ENCODE measurements at regions not wholly inside any gene's neighbourhood (a gene's known extent, or its start where the extent isn't known, plus 50 kb on each side); places are given as distances from the start of the nearest gene placed in this dataset.
A peak's percentile ranks its signal among the peaks of the same experiment; 100 is the strongest.

GRCh38 chr18:73896685-73897084, 250.9 kb downstream of the FBXO15 start:
- H3K4me3 ChIP-seq: no peak overlapping the region
- in situ Hi-C loops (cut with MboI): no loop called here
- H3K9ac ChIP-seq (ENCODE audit: control insufficient read depth, insufficient read depth, low read length): no peak overlapping the region
- H3K27me3 ChIP-seq (replicated peaks in 1 of 2; ENCODE audit: control insufficient read depth in 2 of 2, insufficient read depth in 2 of 2, low read length in 1 of 2): no peaks in the 10 kb centered on the region
- ChIA-PET POLR2A (no interaction called here), SMC1A (ENCODE audit: uncharacterized antibody, unreplicated experiment) (interaction anchor here (1.6 kb wide), 1 partner anchor 10 kb away, joined by 3 read pairs; no protein-coding TSS in a partner anchor), RAD21 (ENCODE audit: unreplicated experiment) (no interaction called here), CTCF (no interaction called here)
- H3K9me3 ChIP-seq (replicated peaks; ENCODE audit: control insufficient read depth, insufficient read depth, low read length): no peaks in the 10 kb centered on the region
- ATAC-seq (peak; percentile 71), FAIRE-seq (no peak), DNase-seq (ENCODE audit: low read depth, low spot score) (no peak)
- no peaks in the 10 kb centered on the region for H3K36me3 ChIP-seq (ENCODE audit: control insufficient read depth in 2 of 2, insufficient read depth in 2 of 2, low read length in 1 of 2)
- intact Hi-C loops (cut with micrococcal nuclease; ENCODE audit: unreplicated experiment): no loop called here
- H3K4me1 ChIP-seq (ENCODE audit: control insufficient read depth, insufficient read depth, low read length): no peaks in the 10 kb centered on the region
- 2% methylated on average over 3 of the region's 3 CpGs for WGBS (ENCODE audit: insufficient coverage, insufficient replicate concordance, low lambda C conversion rate, missing lambda C conversion rate)
- BruUV-seq (replicated peaks): no TSS peak
- H3K27ac ChIP-seq (ENCODE audit: control insufficient read depth, insufficient read depth): no peak overlapping the region
- H2AFZ ChIP-seq (ENCODE audit: control insufficient read depth, low read depth, low read length): no peak overlapping the region
- H3K4me2 ChIP-seq (ENCODE audit: control insufficient read depth, insufficient read depth): no peak overlapping the region
- H4K20me1 ChIP-seq (ENCODE audit: control insufficient read depth, insufficient read depth): no peaks in the 10 kb centered on the region
- H3K79me2 ChIP-seq (ENCODE audit: control insufficient read depth, insufficient read depth, low read length): no peaks in the 10 kb centered on the region
- TF ChIP-seq FOXM1 (IDR thresholded peaks at IDR 0.05; ENCODE audit: low read depth, low read length) (no peak), HDGF (IDR thresholded peaks at IDR 0.05) (no peak), CREB1 (IDR thresholded peaks at IDR 0.05; ENCODE audit: low read depth) (peak; percentile 48; the same call in 1 of the 2 replicates)

- no peak for ATAC-seq
- H3K4me2 ChIP-seq (ENCODE audit: control insufficient read depth, insufficient read depth): no peak overlapping the region
- intact Hi-C loops (cut with micrococcal nuclease; ENCODE audit: unreplicated experiment): no loop called here
- ChIA-PET SMC1A (ENCODE audit: uncharacterized antibody, unreplicated experiment) (no interaction called here), RAD21 (ENCODE audit: unreplicated experiment) (no interaction called here), CTCF (no interaction called here), POLR2A (no interaction called here)
- FAIRE-seq: no peak
- no peak for DNase-seq (ENCODE audit: low read depth, low spot score)
- H3K36me3 ChIP-seq (ENCODE audit: control insufficient read depth in 2 of 2, insufficient read depth in 2 of 2, low read length in 1 of 2): no peaks in the 10 kb centered on the region
- no peaks in the 10 kb centered on the region for H3K9me3 ChIP-seq (replicated peaks; ENCODE audit: control insufficient read depth, insufficient read depth, low read length)
- H3K27ac ChIP-seq (ENCODE audit: control insufficient read depth, insufficient read depth): no peak overlapping the region
- H2AFZ ChIP-seq (ENCODE audit: control insufficient read depth, low read depth, low read length): no peak overlapping the region
- H3K79me2 ChIP-seq (ENCODE audit: control insufficient read depth, insufficient read depth, low read length): no peaks in the 10 kb centered on the region
- H3K27me3 ChIP-seq (replicated peaks in 1 of 2; ENCODE audit: control insufficient read depth in 2 of 2, insufficient read depth in 2 of 2, low read length in 1 of 2): no peaks in the 10 kb centered on the region
- no peaks in the 10 kb centered on the region for H3K4me1 ChIP-seq (ENCODE audit: control insufficient read depth, insufficient read depth, low read length)
- TF ChIP-seq MEF2B (IDR thresholded peaks at IDR 0.05; ENCODE audit: partially characterized antibody, poor library complexity, severe bottlenecking) (no peak), EP300 (IDR thresholded peaks at IDR 0.05; ENCODE audit: borderline replicate concordance in 1 of 2, control insufficient read depth in 1 of 2, low read depth in 2 of 2, low read length in 2 of 2) (no peak), NFXL1 (IDR thresholded peaks at IDR 0.05; ENCODE audit: borderline replicate concordance) (no peak), SMARCA5 (IDR thresholded peaks at IDR 0.05) (no peak), NKRF (conservative IDR thresholded peaks at IDR 0.05) (no peak)
- no peak overlapping the region for H3K4me3 ChIP-seq
- WGBS (ENCODE audit: insufficient coverage, insufficient replicate concordance, low lambda C conversion rate, missing lambda C conversion rate): 34% methylated on average over 4 of the region's 4 CpGs
- no peaks in the 10 kb centered on the region for H4K20me1 ChIP-seq (ENCODE audit: control insufficient read depth, insufficient read depth)
- BruUV-seq (replicated peaks): no TSS peak
- in situ Hi-C loops (cut with MboI): no loop called here
- H3K9ac ChIP-seq (ENCODE audit: control insufficient read depth, insufficient read depth, low read length): no peak overlapping the region
These were observed 251.9 kb downstream of the FBXO15 start for GRCh38 chr18:73895701-73896100.
